ENCODE measurements at regions not wholly inside any gene's neighbourhood (a gene's known extent, or its start where the extent isn't known, plus 50 kb on each side); places are given as distances from the start of the nearest gene placed in this dataset.

GRCh38 chr19:30150626-30151025 is 208.6 kb downstream of the URI1 start:
- TF ChIP-seq EZH2 (IDR thresholded peaks at IDR 0.05; ENCODE audit: borderline replicate concordance) (no peak), CTCF (IDR thresholded peaks at IDR 0.05; ENCODE audit: poor library complexity) (no peak), EZH2phosphoT487 (IDR thresholded peaks at IDR 0.05; ENCODE audit: low read depth, severe bottlenecking, unreplicated experiment) (no peak)
- no peaks in the 10 kb centered on the region for H4K20me1 ChIP-seq (ENCODE audit: insufficient read depth, poor library complexity, severe bottlenecking)
- no peaks in the 10 kb centered on the region for H3K27me3 ChIP-seq
- no peaks in the 10 kb centered on the region for H3K9me3 ChIP-seq (ENCODE audit: low read depth)
- no peak overlapping the region for H3K4me3 ChIP-seq
- no peak for DNase-seq (ENCODE audit: low spot score)
- no peak overlapping the region for H3K27ac ChIP-seq
- WGBS (ENCODE audit: low lambda C conversion rate, missing lambda C conversion rate), result 76% methylated on average over 8 of the region's 8 CpGs
- H2AFZ ChIP-seq, result no peak overlapping the region
- no peaks in the 10 kb centered on the region for H3K36me3 ChIP-seq (replicated peaks; ENCODE audit: insufficient read depth, low read depth)
- no peaks in the 10 kb centered on the region for H3K9me2 ChIP-seq (replicated peaks; ENCODE audit: insufficient read depth)
- no peak overlapping the region for H3K4me2 ChIP-seq
- H3K4me1 ChIP-seq (ENCODE audit: insufficient read depth), result no peaks in the 10 kb centered on the region
- H3K79me2 ChIP-seq, result no peaks in the 10 kb centered on the region

GRCh38 chr19:30151081-30151480 is 209.0 kb downstream of the URI1 start:
- TF ChIP-seq CTCF (IDR thresholded peaks at IDR 0.05; ENCODE audit: poor library complexity) (no peak), EZH2phosphoT487 (IDR thresholded peaks at IDR 0.05; ENCODE audit: low read depth, severe bottlenecking, unreplicated experiment) (no peak), EZH2 (IDR thresholded peaks at IDR 0.05; ENCODE audit: borderline replicate concordance) (no peak)
- H3K27ac ChIP-seq, result no peak overlapping the region
- H2AFZ ChIP-seq, result no peak overlapping the region
- H3K9me2 ChIP-seq (replicated peaks; ENCODE audit: insufficient read depth), result no peaks in the 10 kb centered on the region
- H3K36me3 ChIP-seq (replicated peaks; ENCODE audit: insufficient read depth, low read depth), result no peaks in the 10 kb centered on the region
- H3K4me3 ChIP-seq, result no peak overlapping the region
- no peaks in the 10 kb centered on the region for H3K9me3 ChIP-seq (ENCODE audit: low read depth)
- DNase-seq (ENCODE audit: low spot score), result no peak
- H3K4me1 ChIP-seq (ENCODE audit: insufficient read depth), result no peaks in the 10 kb centered on the region
- no peak overlapping the region for H3K4me2 ChIP-seq
- 69% methylated on average over 6 of the region's 6 CpGs for WGBS (ENCODE audit: low lambda C conversion rate, missing lambda C conversion rate)
- H4K20me1 ChIP-seq (ENCODE audit: insufficient read depth, poor library complexity, severe bottlenecking), result no peaks in the 10 kb centered on the region
- no peaks in the 10 kb centered on the region for H3K27me3 ChIP-seq
- no peaks in the 10 kb centered on the region for H3K79me2 ChIP-seq

GRCh38 chr19:30152510-30153291 is 210.7 kb downstream of the URI1 start:
- no peak for DNase-seq (ENCODE audit: low spot score)
- no peak overlapping the region for H3K27ac ChIP-seq

More at GRCh38 chr19:30152510-30153291, 210.7 kb downstream of the URI1 start:
- H3K9me2 ChIP-seq (replicated peaks; ENCODE audit: insufficient read depth), result no peaks in the 10 kb centered on the region
- no peaks in the 10 kb centered on the region for H3K27me3 ChIP-seq
- no peaks in the 10 kb centered on the region for H3K9me3 ChIP-seq (ENCODE audit: low read depth)
- H3K4me2 ChIP-seq, result no peak overlapping the region
- no peaks in the 10 kb centered on the region for H3K4me1 ChIP-seq (ENCODE audit: insufficient read depth)
- H4K20me1 ChIP-seq (ENCODE audit: insufficient read depth, poor library complexity, severe bottlenecking), result no peaks in the 10 kb centered on the region
- H2AFZ ChIP-seq, result no peak overlapping the region
- WGBS (ENCODE audit: low lambda C conversion rate, missing lambda C conversion rate), result 87% methylated on average over 10 of the region's 10 CpGs
- H3K36me3 ChIP-seq (replicated peaks; ENCODE audit: insufficient read depth, low read depth), result no peaks in the 10 kb centered on the region
- TF ChIP-seq EZH2phosphoT487 (IDR thresholded peaks at IDR 0.05; ENCODE audit: low read depth, severe bottlenecking, unreplicated experiment) (no peak), EZH2 (IDR thresholded peaks at IDR 0.05; ENCODE audit: borderline replicate concordance) (no peak), CTCF (IDR thresholded peaks at IDR 0.05; ENCODE audit: poor library complexity) (no peak)
- no peak overlapping the region for H3K4me3 ChIP-seq
- no peaks in the 10 kb centered on the region for H3K79me2 ChIP-seq
